Omental fat pad (tissue), 3 donors: ENCODE measurements at regions not wholly inside any gene's neighbourhood (a gene's known extent, or its start where the extent isn't known, plus 50 kb on each side); places are given as distances from the start of the nearest gene placed in this dataset.
"Not testable (repeated sequence)": the region's sequence is repeated elsewhere in the genome, so short reads cannot be mapped to it uniquely, and the experiment has no call there.

Source experiments
- ATAC-seq: fragments of 150-250 bp; one replicate; pipeline ENCODE4 v1.9.1; 2016; ENCODE audit warnings: mild to moderate bottlenecking, moderate library complexity; ENCODE audit not compliant: low FRiP score
- DNase-seq: peaks from one replicate; pipeline ENCODE4 v3.0.0-alpha.2; 2019; ENCODE audit warnings: low spot score
- TF ChIP-seq, protein P1 (sequence below), 3 donors: fragments of 450-650 bp; IDR thresholded peaks; one replicate each; pipeline ENCODE4 v1.5.1; 2016 to 2017; ENCODE audit warnings: antibody characterized with exemption in 3 of 3, mild to moderate bottlenecking in 3 of 3, moderate library complexity in 2 of 3

DNA sequence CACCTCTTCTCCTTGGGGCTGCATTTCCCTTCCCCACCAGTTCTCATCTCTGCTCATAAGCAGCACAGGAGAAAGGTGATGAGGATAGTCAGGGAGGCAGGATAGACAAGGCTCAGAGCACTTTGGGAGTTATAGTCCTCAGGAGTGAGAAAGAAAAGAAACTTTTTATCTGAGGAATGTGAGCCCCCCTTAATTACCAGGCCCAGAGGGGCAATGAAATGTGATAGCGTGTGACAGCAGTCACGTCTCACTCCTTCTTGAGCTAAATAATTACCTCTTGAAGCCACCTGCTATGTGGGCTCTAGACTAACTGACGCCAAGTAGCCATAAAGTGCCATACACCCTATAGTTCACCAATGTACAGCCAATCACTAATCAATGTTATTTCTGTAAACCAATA, 105.8 kb downstream of the SPP2 start:
- DNase-seq = no peak
- no peak for ATAC-seq
- TF ChIP-seq, protein P1, sequence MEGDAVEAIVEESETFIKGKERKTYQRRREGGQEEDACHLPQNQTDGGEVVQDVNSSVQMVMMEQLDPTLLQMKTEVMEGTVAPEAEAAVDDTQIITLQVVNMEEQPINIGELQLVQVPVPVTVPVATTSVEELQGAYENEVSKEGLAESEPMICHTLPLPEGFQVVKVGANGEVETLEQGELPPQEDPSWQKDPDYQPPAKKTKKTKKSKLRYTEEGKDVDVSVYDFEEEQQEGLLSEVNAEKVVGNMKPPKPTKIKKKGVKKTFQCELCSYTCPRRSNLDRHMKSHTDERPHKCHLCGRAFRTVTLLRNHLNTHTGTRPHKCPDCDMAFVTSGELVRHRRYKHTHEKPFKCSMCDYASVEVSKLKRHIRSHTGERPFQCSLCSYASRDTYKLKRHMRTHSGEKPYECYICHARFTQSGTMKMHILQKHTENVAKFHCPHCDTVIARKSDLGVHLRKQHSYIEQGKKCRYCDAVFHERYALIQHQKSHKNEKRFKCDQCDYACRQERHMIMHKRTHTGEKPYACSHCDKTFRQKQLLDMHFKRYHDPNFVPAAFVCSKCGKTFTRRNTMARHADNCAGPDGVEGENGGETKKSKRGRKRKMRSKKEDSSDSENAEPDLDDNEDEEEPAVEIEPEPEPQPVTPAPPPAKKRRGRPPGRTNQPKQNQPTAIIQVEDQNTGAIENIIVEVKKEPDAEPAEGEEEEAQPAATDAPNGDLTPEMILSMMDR (IDR thresholded peaks at IDR 0.05) = no peak

DNA sequence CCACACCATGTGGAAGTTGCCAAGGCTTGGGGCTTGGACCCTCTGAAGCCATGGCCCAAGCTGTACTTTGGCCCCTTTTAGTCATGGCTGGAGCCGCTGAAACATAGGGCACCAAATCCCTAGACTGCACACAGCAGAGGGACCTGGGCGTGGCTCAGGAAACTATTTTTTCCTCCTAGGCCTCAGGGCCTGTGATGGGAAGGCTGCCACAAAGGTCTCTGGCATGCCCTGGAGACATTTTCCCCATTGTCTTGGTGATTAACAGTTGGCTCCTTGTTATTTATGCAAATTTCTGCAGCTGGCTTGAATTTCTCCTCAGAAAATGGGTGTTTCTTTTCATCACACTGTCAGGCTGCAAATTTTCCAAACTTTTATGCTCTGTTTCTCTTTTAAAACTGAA, 102.3 kb downstream of the SPP2 start:
- not testable (repeated sequence) for ATAC-seq, DNase-seq

DNA sequence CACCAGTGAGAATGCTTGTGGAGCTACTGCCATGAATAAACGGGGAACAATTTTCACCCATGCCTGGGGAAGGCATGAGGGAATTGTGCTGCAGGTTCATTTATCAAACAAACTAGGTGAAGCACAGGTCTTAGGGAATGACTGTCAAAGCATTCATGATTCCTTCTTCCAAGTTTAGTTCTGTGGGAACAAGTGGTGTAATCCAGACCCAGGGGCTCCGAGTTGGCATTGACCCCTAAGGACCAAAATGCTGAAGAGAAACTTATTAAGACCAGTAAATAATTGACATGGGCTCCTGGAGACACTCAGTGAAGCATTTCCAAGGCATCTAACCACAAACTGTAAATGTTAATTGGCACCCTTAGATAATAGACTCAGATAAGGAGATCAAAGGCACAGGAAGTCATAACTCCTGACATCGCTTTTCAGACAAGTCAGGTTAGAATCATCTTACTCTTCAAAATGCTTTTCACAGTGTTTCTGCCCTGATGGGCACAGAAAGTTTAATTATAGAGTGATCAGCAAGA, 96.9 kb downstream of the SPP2 start:
- ATAC-seq (no peak), DNase-seq (no peak)
- TF ChIP-seq, protein P1 (IDR thresholded peaks at IDR 0.05) = no peak

DNA sequence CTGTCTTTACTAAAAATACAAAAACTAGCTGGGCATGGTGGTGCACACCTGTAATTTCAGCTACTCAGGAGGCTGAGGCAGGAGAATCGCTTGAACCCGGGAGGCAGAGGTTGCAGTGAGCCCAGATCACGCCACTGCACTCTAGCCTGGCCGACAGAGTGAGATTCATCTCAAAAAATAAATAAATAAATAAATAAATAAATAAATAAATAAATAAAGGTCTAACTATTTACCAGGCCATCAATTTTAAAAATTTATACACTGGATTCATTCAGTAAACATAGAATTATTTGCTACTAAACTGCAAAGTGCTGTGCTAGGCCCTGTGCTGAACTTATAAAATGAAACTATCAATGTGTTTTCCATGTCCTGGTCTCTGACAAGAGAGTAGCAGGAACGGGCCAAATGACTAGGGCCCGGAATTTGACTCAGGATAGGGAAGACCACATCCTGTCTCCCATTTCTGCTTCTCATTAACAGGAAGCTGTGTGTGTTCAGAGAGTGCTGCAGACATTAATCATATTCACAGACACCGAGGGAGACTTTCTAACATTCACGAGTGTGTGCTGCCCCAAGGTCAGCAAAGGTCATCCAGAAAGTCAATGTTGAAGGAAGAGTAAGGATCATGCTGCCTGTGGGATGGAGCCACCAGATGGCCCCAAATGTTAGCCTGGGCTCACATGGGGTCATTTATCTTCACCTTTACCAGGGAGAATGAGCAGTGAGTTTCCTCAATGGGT, 95.8 kb downstream of the SPP2 start:
- no peak for DNase-seq
- ATAC-seq = no peak
- TF ChIP-seq, protein P1 (IDR thresholded peaks at IDR 0.05) = no peak

DNA sequence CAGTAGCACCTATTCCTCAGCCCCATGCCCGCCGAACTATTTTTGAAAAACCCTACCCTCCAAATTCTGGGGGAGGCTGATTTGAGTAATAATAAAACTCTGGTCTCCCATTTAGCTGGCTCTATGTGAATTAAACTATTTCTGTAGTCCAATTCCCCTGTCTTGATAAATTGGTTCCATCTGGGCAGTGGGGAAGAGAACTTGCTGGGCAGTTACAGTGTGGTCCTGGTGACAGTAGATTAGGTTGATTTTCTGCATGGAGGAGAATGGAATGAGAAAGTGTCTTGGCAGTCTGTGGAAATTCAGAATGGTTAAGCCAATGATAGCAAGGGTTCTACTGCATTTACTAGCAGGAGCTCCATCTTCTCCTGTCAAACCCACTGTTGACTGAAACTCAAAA, 95.0 kb downstream of the SPP2 start:
- TF ChIP-seq, protein P1 (IDR thresholded peaks at IDR 0.05) = no peak
- ATAC-seq = no peak
- DNase-seq = no peak

DNA sequence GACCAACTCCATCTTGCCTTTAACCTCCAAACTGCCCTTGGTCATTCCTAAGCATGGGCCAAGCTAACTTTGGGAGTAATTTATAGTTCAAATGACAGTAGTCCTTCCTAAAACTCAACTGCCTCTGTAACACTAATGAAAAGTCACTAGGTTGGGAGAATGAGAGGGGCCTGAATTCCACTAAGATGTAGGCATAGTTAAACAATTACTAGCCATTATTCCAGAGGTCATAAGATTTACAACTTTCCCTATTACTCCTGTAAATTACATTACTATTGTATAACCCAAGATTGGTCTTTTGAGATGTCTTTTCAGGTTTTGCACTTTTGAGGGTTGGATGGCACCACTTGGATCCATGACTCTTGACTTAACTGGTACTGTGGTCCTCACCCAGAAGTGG, 94.6 kb downstream of the SPP2 start:
- no peak for ATAC-seq
- TF ChIP-seq, protein P1 (IDR thresholded peaks at IDR 0.05) = no peak
- no peak for DNase-seq

DNA sequence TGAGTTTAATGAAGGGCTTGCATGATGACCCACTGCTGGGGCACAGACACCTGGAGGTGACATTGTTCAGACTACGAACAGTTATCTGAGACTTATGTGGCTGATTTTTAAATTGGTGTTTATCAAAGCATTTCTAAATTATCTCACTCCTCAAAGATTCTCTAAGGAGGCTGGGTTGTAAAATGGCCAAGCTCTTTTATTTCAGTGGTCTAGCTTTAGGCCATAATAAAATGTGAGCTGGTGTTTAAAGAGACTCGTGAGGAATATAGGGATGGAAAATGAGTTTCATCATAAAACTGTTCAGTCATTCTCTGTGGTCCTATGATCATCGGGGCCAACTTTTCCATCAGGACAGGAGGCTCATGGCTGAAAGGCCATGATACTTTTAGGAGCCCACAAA, 93.4 kb downstream of the SPP2 start:
- ATAC-seq = no peak

More for the DNA sequence above, 93.4 kb downstream of the SPP2 start:
- DNase-seq = no peak
- TF ChIP-seq, protein P1 (IDR thresholded peaks at IDR 0.05) = no peak
